KOPT-K1 (cell line): ENCODE measurements at regions not wholly inside any gene's neighbourhood (a gene's known extent, or its start where the extent isn't known, plus 50 kb on each side); places are given as distances from the start of the nearest gene placed in this dataset.

Experiments
- H3K27ac ChIP-seq: fragments of 200-600 bp; sonication (generic); 2 replicates; pipeline ENCODE4 v1.5.1; 2016; ENCODE audit warnings: antibody characterized with exemption, mild to moderate bottlenecking, low read depth, low read length; ENCODE audit not compliant: poor library complexity, severe bottlenecking
- H3K36me3 ChIP-seq: fragments of 200-600 bp; sonication (generic); 2 replicates; pipeline ENCODE4 v1.5.1; 2017; ENCODE audit warnings: antibody characterized with exemption, mild to moderate bottlenecking, low read length, moderate library complexity; ENCODE audit not compliant: insufficient read depth
- H3K9me3 ChIP-seq: fragments of 200-600 bp; sonication (generic); 2 replicates; pipeline ENCODE4 v1.5.1; 2017; ENCODE audit warnings: antibody characterized with exemption, low read length, mild to moderate bottlenecking; ENCODE audit not compliant: insufficient read depth, poor library complexity, severe bottlenecking

- H3K36me3 ChIP-seq: no peaks in the 10 kb centered on the region
- no peaks in the 10 kb centered on the region for H3K9me3 ChIP-seq
- H3K27ac ChIP-seq: no peak overlapping the region
These were observed 180.0 kb upstream of the RREB1 start for GRCh38 chr6:6927521-6928361.

- Histone ChIP-seq H3K9me3 (no peaks in the 10 kb centered on the region), H3K36me3 (no peaks in the 10 kb centered on the region), H3K27ac (no peak overlapping the region)
These were observed 177.4 kb upstream of the RREB1 start for GRCh38 chr6:6930223-6930880.

- no peaks in the 10 kb centered on the region for H3K9me3 ChIP-seq
- H3K36me3 ChIP-seq: no peaks in the 10 kb centered on the region
- no peak overlapping the region for H3K27ac ChIP-seq
These were observed 176.4 kb upstream of the RREB1 start for GRCh38 chr6:6931071-6932025.

GRCh38 chr6:6932341-6932740 is 175.4 kb upstream of the RREB1 start:
- H3K9me3 ChIP-seq: no peaks in the 10 kb centered on the region
- no peak overlapping the region for H3K27ac ChIP-seq
- no peaks in the 10 kb centered on the region for H3K36me3 ChIP-seq

GRCh38 chr6:6932968-6933367 is 174.8 kb upstream of the RREB1 start:
- Histone ChIP-seq H3K9me3 (no peaks in the 10 kb centered on the region), H3K27ac (no peak overlapping the region), H3K36me3 (no peaks in the 10 kb centered on the region)

- Histone ChIP-seq H3K36me3 (no peaks in the 10 kb centered on the region), H3K27ac (no peak overlapping the region), H3K9me3 (no peaks in the 10 kb centered on the region)
These were observed 167.4 kb upstream of the RREB1 start for GRCh38 chr6:6940031-6941025.

GRCh38 chr6:6941201-6941600 is 166.6 kb upstream of the RREB1 start:
- Histone ChIP-seq H3K27ac (no peak overlapping the region), H3K36me3 (no peaks in the 10 kb centered on the region), H3K9me3 (no peaks in the 10 kb centered on the region)

- H3K9me3 ChIP-seq: no peaks in the 10 kb centered on the region
- no peak overlapping the region for H3K27ac ChIP-seq
- no peaks in the 10 kb centered on the region for H3K36me3 ChIP-seq
These were observed 165.7 kb upstream of the RREB1 start for GRCh38 chr6:6942091-6942490.

- Histone ChIP-seq H3K9me3 (no peaks in the 10 kb centered on the region), H3K27ac (no peak overlapping the region), H3K36me3 (no peaks in the 10 kb centered on the region)
These were observed 164.9 kb upstream of the RREB1 start for GRCh38 chr6:6942831-6943230.

- Histone ChIP-seq H3K36me3 (no peaks in the 10 kb centered on the region), H3K9me3 (no peaks in the 10 kb centered on the region), H3K27ac (no peak overlapping the region)
These were observed 164.3 kb upstream of the RREB1 start for GRCh38 chr6:6943421-6943820.

- peaks cover 11% of the 10 kb centered on the region for H3K9me3 ChIP-seq
These were observed 161.3 kb upstream of the RREB1 start for GRCh38 chr6:6946206-6947155.

GRCh38 chr6:6950373-6951145 is 157.2 kb upstream of the RREB1 start:
- Histone ChIP-seq H3K27ac (no peak overlapping the region), H3K9me3 (peaks cover 23% of the 10 kb centered on the region), H3K36me3 (no peaks in the 10 kb centered on the region)

More at GRCh38 chr6:6946206-6947155, 161.3 kb upstream of the RREB1 start:
- Histone ChIP-seq H3K27ac (no peak overlapping the region), H3K36me3 (no peaks in the 10 kb centered on the region)

GRCh38 chr6:6951355-6951754 is 156.4 kb upstream of the RREB1 start:
- no peaks in the 10 kb centered on the region for H3K36me3 ChIP-seq
- peaks cover 23% of the 10 kb centered on the region for H3K9me3 ChIP-seq
- no peak overlapping the region for H3K27ac ChIP-seq
